Activated CD4-positive, alpha-beta T cell treated with anti-CD3 and anti-CD28 coated beads for 36 hours (primary cell): ENCODE measurements at regions not wholly inside any gene's neighbourhood (a gene's known extent, or its start where the extent isn't known, plus 50 kb on each side); places are given as distances from the start of the nearest gene placed in this dataset.

Source experiments
- ATAC-seq: fragments of 200-7000 bp; cut with Tn5 transposase; one replicate; pipeline ENCODE4 v1.10.0; 2021; ENCODE audit warnings: mild to moderate bottlenecking, moderate library complexity
- CTCF ChIA-PET: fragments of 350-600 bp; sonication (Branson Sonifier 250); formaldehyde crosslinking; loops from one replicate; lab custom pipeline; 2021; ENCODE audit warnings: antibody characterized with exemption; lab: Charles Lee
- POLR2A ChIA-PET: fragments of 350-600 bp; sonication (Branson Sonifier 250); formaldehyde crosslinking; loops from one replicate; lab custom pipeline; 2021; ENCODE audit warnings: antibody characterized with exemption, inconsistent platforms; lab: Charles Lee
- DNase-seq: peaks from one replicate; pipeline ENCODE4 v3.0.0-alpha.2; 2020
- H3K27ac Mint-ChIP-seq: one replicate; pipeline ENCODE4 v1.8.0; 2021; ENCODE audit warnings: mixed read lengths
- H3K27me3 Mint-ChIP-seq: one replicate; pipeline ENCODE4 v1.8.0; 2021; ENCODE audit warnings: mixed read lengths
- H3K36me3 Mint-ChIP-seq: one replicate; pipeline ENCODE4 v1.8.0; 2021; ENCODE audit warnings: low read depth, mixed read lengths
- H3K4me1 Mint-ChIP-seq: one replicate; pipeline ENCODE4 v1.8.0; 2021; ENCODE audit warnings: mixed read lengths
- H3K4me3 Mint-ChIP-seq: one replicate; pipeline ENCODE4 v1.8.0; 2021; ENCODE audit warnings: mild to moderate bottlenecking, moderate library complexity, mixed read lengths
- H3K9me3 Mint-ChIP-seq: one replicate; pipeline ENCODE4 v1.8.0; 2021; ENCODE audit warnings: low read depth, mixed read lengths
- intact Hi-C, 2 experiments: fragments of 100-400 bp; cut with DNase I in 1 of 2; cut with micrococcal nuclease in 1 of 2; formaldehyde crosslinking; loops; one replicate each; pipeline versions ENCODE4 v1.14.2 to v1.15.1; 2022 to 2024; cut with DNase I, micrococcal nuclease

GRCh38 chr13:104996022-104996421 lies 1539.4 kb downstream of the EFNB2 start:
- Mint-ChIP-seq H3K27ac (no peak overlapping the region), H3K36me3 (no peaks in the 10 kb centered on the region), H3K9me3 (no peaks in the 10 kb centered on the region), H3K27me3 (no peaks in the 10 kb centered on the region), H3K4me1 (no peaks in the 10 kb centered on the region), H3K4me3 (no peak overlapping the region)
- intact Hi-C loops: loop anchor here in 1 of 2 experiments (1.0 kb wide), 1 partner anchor 11 kb away; no protein-coding TSS in a partner anchor
- ChIA-PET CTCF (no interaction called here), POLR2A (no interaction called here)
- DNase-seq (no peak), ATAC-seq (no peak)

GRCh38 chr13:104993708-104994107 lies 1541.8 kb downstream of the EFNB2 start:
- no peaks in the 10 kb centered on the region for H3K27me3 Mint-ChIP-seq
- H3K4me1 Mint-ChIP-seq: no peaks in the 10 kb centered on the region
- H3K4me3 Mint-ChIP-seq: no peak overlapping the region
- no peak overlapping the region for H3K27ac Mint-ChIP-seq
- DNase-seq (no peak), ATAC-seq (no peak)
- ChIA-PET CTCF (no interaction called here), POLR2A (no interaction called here)
- H3K9me3 Mint-ChIP-seq: no peaks in the 10 kb centered on the region
- intact Hi-C loops: no loop called here
- no peaks in the 10 kb centered on the region for H3K36me3 Mint-ChIP-seq

GRCh38 chr13:104987621-104988020 lies 1547.8 kb downstream of the EFNB2 start:
- POLR2A ChIA-PET: no interaction called here
- peaks cover 20% of the 10 kb centered on the region for H3K4me1 Mint-ChIP-seq
- CTCF ChIA-PET: no interaction called here
- H3K9me3 Mint-ChIP-seq: no peaks in the 10 kb centered on the region
- intact Hi-C loops: no loop called here
- ATAC-seq (no peak), DNase-seq (no peak)
- H3K27me3 Mint-ChIP-seq: no peaks in the 10 kb centered on the region
- H3K4me3 Mint-ChIP-seq: no peak overlapping the region
- no peak overlapping the region for H3K27ac Mint-ChIP-seq
- H3K36me3 Mint-ChIP-seq: no peaks in the 10 kb centered on the region

GRCh38 chr13:104984296-104984818 lies 1551.1 kb downstream of the EFNB2 start:
- DNase-seq: peak; percentile 57
- Mint-ChIP-seq H3K27me3 (no peaks in the 10 kb centered on the region), H3K4me3 (peak overlapping the region; percentile 9), H3K27ac (peak overlapping the region; percentile 70), H3K9me3 (no peaks in the 10 kb centered on the region), H3K4me1 (peaks cover 24% of the 10 kb centered on the region), H3K36me3 (no peaks in the 10 kb centered on the region)
- POLR2A ChIA-PET: no interaction called here
- CTCF ChIA-PET: no interaction called here
- intact Hi-C loops: no loop called here
- peak; percentile 68 for ATAC-seq

- peaks cover 24% of the 10 kb centered on the region for H3K4me1 Mint-ChIP-seq
- ATAC-seq (no peak), DNase-seq (no peak)
- ChIA-PET POLR2A (no interaction called here), CTCF (no interaction called here)
- H3K27ac Mint-ChIP-seq: no peak overlapping the region
- H3K9me3 Mint-ChIP-seq: no peaks in the 10 kb centered on the region
- no peaks in the 10 kb centered on the region for H3K27me3 Mint-ChIP-seq
- H3K4me3 Mint-ChIP-seq: no peak overlapping the region
- H3K36me3 Mint-ChIP-seq: no peaks in the 10 kb centered on the region
- intact Hi-C loops: no loop called here
Observed at GRCh38 chr13:104983601-104984000, 1551.9 kb downstream of the EFNB2 start.

GRCh38 chr13:104980586-104980985 lies 1554.9 kb downstream of the EFNB2 start:
- CTCF ChIA-PET: no interaction called here
- no peak for ATAC-seq
- intact Hi-C loops: no loop called here

GRCh38 chr13:104979281-104980030 lies 1556.0 kb downstream of the EFNB2 start:
- ATAC-seq: no peak
- Mint-ChIP-seq H3K27me3 (no peaks in the 10 kb centered on the region), H3K27ac (no peak overlapping the region), H3K36me3 (no peaks in the 10 kb centered on the region), H3K9me3 (no peaks in the 10 kb centered on the region), H3K4me1 (peaks cover 30% of the 10 kb centered on the region), H3K4me3 (no peak overlapping the region)
- DNase-seq: no peak
- POLR2A ChIA-PET: no interaction called here
- CTCF ChIA-PET: no interaction called here
- intact Hi-C loops: no loop called here

More at GRCh38 chr13:104980586-104980985, 1554.9 kb downstream of the EFNB2 start:
- Mint-ChIP-seq H3K4me1 (peaks cover 35% of the 10 kb centered on the region), H3K27ac (no peak overlapping the region), H3K4me3 (no peak overlapping the region), H3K9me3 (no peaks in the 10 kb centered on the region), H3K36me3 (no peaks in the 10 kb centered on the region), H3K27me3 (no peaks in the 10 kb centered on the region)
- POLR2A ChIA-PET: no interaction called here
- no peak for DNase-seq

- POLR2A ChIA-PET: no interaction called here
- intact Hi-C loops: no loop called here
- Mint-ChIP-seq H3K9me3 (no peaks in the 10 kb centered on the region), H3K4me3 (no peak overlapping the region), H3K36me3 (no peaks in the 10 kb centered on the region), H3K4me1 (peaks cover 18% of the 10 kb centered on the region), H3K27ac (no peak overlapping the region), H3K27me3 (no peaks in the 10 kb centered on the region)
- DNase-seq (no peak), ATAC-seq (no peak)
- CTCF ChIA-PET: no interaction called here
Observed at GRCh38 chr13:104976986-104977385, 1558.5 kb downstream of the EFNB2 start.

GRCh38 chr13:104975272-104975671 lies 1560.2 kb downstream of the EFNB2 start:
- Mint-ChIP-seq H3K4me1 (peaks cover 14% of the 10 kb centered on the region), H3K9me3 (no peaks in the 10 kb centered on the region), H3K36me3 (no peaks in the 10 kb centered on the region), H3K4me3 (no peak overlapping the region), H3K27ac (no peak overlapping the region), H3K27me3 (no peaks in the 10 kb centered on the region)
- ChIA-PET POLR2A (no interaction called here), CTCF (no interaction called here)
- intact Hi-C loops: no loop called here
- no peak for ATAC-seq
- DNase-seq: no peak

- intact Hi-C loops: no loop called here
- ChIA-PET CTCF (no interaction called here), POLR2A (no interaction called here)
Observed at GRCh38 chr13:104968876-104969275, 1566.6 kb downstream of the EFNB2 start.

GRCh38 chr13:104967836-104968630 lies 1567.4 kb downstream of the EFNB2 start:
- H3K36me3 Mint-ChIP-seq: no peaks in the 10 kb centered on the region
- ATAC-seq (no peak), DNase-seq (no peak)
- peaks cover 2% of the 10 kb centered on the region for H3K27me3 Mint-ChIP-seq
- ChIA-PET POLR2A (no interaction called here), CTCF (no interaction called here)
- intact Hi-C loops: no loop called here
- H3K27ac Mint-ChIP-seq: no peak overlapping the region
- no peaks in the 10 kb centered on the region for H3K4me1 Mint-ChIP-seq
- H3K4me3 Mint-ChIP-seq: no peak overlapping the region
- H3K9me3 Mint-ChIP-seq: no peaks in the 10 kb centered on the region

More at GRCh38 chr13:104968876-104969275, 1566.6 kb downstream of the EFNB2 start:
- peaks cover 2% of the 10 kb centered on the region for H3K27me3 Mint-ChIP-seq
- H3K4me1 Mint-ChIP-seq: no peaks in the 10 kb centered on the region
- no peak overlapping the region for H3K4me3 Mint-ChIP-seq
- no peak for ATAC-seq
- no peak overlapping the region for H3K27ac Mint-ChIP-seq
- DNase-seq: no peak
- H3K36me3 Mint-ChIP-seq: no peaks in the 10 kb centered on the region
- H3K9me3 Mint-ChIP-seq: no peaks in the 10 kb centered on the region

GRCh38 chr13:104967376-104967775 lies 1568.1 kb downstream of the EFNB2 start:
- CTCF ChIA-PET: no interaction called here
- Mint-ChIP-seq H3K4me3 (no peak overlapping the region), H3K27ac (no peak overlapping the region), H3K9me3 (no peaks in the 10 kb centered on the region), H3K27me3 (peaks cover 2% of the 10 kb centered on the region), H3K4me1 (no peaks in the 10 kb centered on the region), H3K36me3 (no peaks in the 10 kb centered on the region)
- POLR2A ChIA-PET: no interaction called here
- DNase-seq: no peak
- no peak for ATAC-seq
- intact Hi-C loops: no loop called here
